K562 (cell line): ENCODE measurements at regions not wholly inside any gene's neighbourhood (a gene's known extent, or its start where the extent isn't known, plus 50 kb on each side); places are given as distances from the start of the nearest gene placed in this dataset.

Experiments
- ARID1B ChIP-seq: fragments of 450-650 bp; IDR thresholded peaks from 2 replicates; pipeline ENCODE4 v1.6.1; 2016; ENCODE audit warnings: antibody characterized with exemption, mild to moderate bottlenecking, inconsistent platforms
- ATF7 ChIP-seq: fragments of 450-650 bp; IDR thresholded peaks from 2 replicates; pipeline ENCODE4 v1.7.1; 2014; ENCODE audit warnings: mild to moderate bottlenecking, moderate library complexity
- CEBPB ChIP-seq: fragments of 450-650 bp; IDR thresholded peaks from 2 replicates; pipeline ENCODE4 v1.6.1; 2016; ENCODE audit warnings: missing genetic modification characterization, missing compliant biosample characterization
- ELF2 ChIP-seq: fragments of 250-450 bp; sonication (Bioruptor Pico); IDR thresholded peaks from 2 replicates; pipeline ENCODE4 v1.5.0; 2021; ENCODE audit warnings: mild to moderate bottlenecking
- ELK3 ChIP-seq: fragments of 450-650 bp; formaldehyde crosslinking; IDR thresholded peaks from 2 replicates; pipeline ENCODE4 v1.4.0; 2020; ENCODE audit warnings: mild to moderate bottlenecking
- ILF3 ChIP-seq: fragments of 450-650 bp; IDR thresholded peaks from 2 replicates; pipeline ENCODE4 v1.6.1; 2018; ENCODE audit warnings: antibody characterized with exemption, mild to moderate bottlenecking, moderate library complexity, borderline replicate concordance
- NFIC ChIP-seq: fragments of 450-650 bp; IDR thresholded peaks from 2 replicates; pipeline ENCODE4 v1.6.1; 2017; ENCODE audit warnings: mild to moderate bottlenecking, inconsistent platforms
- RBFOX2 ChIP-seq: fragments of 200-400 bp; formaldehyde crosslinking; IDR thresholded peaks from 2 replicates; pipeline ENCODE4 v1.6.1; 2017; ENCODE audit warnings: low read depth, mild to moderate bottlenecking, low read length, moderate library complexity
- SMARCE1 ChIP-seq: fragments of 450-650 bp; IDR thresholded peaks from 2 replicates; pipeline ENCODE4 v1.7.1; 2016; ENCODE audit warnings: mild to moderate bottlenecking
- TBL1XR1 ChIP-seq, 2 experiments: IDR thresholded peaks; 2 replicates each; pipeline ENCODE4 v1.6.1; 2012; ENCODE audit warnings: improper control_type of control experiment in 2 of 2, low read length in 2 of 2, mild to moderate bottlenecking in 1 of 2
- ZNF408 ChIP-seq: fragments of 250-450 bp; sonication (Bioruptor Pico); IDR thresholded peaks from 2 replicates; pipeline ENCODE4 v1.4.0; 2020; ENCODE audit warnings: low read depth, mild to moderate bottlenecking, moderate library complexity
- ZNF551 ChIP-seq: fragments of 250-450 bp; sonication (Bioruptor Pico); IDR thresholded peaks from 2 replicates; pipeline ENCODE4 v1.5.0; 2021; ENCODE audit warnings: mild to moderate bottlenecking, moderate library complexity
- TF ChIP-seq, protein P1 (sequence below): fragments of 450-650 bp; formaldehyde crosslinking; IDR thresholded peaks from 2 replicates; pipeline ENCODE4 v1.4.0; 2022; ENCODE audit warnings: missing genetic modification characterization
- TF ChIP-seq, protein P2 (sequence below), 2 experiments: fragments of 450-650 bp; IDR thresholded peaks; 2 replicates each; pipeline ENCODE4 v1.6.1; 2018; ENCODE audit warnings: mild to moderate bottlenecking in 2 of 2, low read depth in 1 of 2; ENCODE audit not compliant: partially characterized antibody in 2 of 2
- TF ChIP-seq, protein P3 (sequence below): sonication (generic); formaldehyde crosslinking; IDR thresholded peaks from 2 replicates; pipeline ENCODE4 v1.8.1; 2023; ENCODE audit warnings: mild to moderate bottlenecking, missing genetic modification reagents
- TF ChIP-seq, protein P4 (sequence below): IDR thresholded peaks from 2 replicates; pipeline ENCODE4 v1.6.1; 2012; ENCODE audit warnings: low read depth, low read length, improper control_type of control experiment, borderline replicate concordance

DNA sequence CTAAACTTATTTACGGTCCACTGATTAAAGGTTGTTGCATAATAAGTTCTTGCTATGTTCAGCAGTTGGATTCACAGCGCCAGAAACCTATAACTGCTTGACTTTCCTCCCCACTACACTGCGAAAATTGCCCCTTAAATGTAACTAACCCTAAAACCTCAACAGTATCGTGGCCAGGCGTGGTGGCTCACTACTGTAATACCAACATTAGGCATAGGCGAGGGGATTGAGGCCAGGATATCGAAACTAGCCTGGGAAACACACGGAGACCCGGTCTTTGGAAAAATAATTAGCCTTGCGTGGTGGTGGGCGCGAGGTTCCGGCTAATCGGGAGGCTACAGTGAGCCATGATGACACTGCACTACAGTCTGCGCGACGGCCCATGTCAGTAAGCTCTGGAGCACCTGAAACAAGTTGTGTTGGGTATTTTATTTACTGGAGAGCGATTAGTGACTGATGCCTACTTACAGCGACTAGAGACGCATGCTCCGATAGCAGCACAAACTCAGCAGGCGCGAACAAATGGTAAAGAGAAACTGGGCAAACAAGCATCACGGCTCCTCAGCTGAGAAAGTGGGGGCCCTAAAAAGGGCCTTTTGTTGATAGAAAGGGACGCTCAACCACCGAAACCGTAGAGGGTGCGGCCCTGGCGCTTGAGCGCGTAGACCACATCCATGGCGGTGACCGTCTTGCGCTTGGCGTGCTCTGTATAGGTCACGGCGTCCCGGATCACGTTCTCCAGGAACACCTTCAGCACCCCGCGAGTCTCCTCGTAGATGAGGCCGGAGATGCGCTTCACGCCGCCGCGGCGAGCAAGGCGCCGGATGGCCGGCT lies 81.4 kb downstream of the OR2B2 start (continued):
- TF ChIP-seq, protein P1, sequence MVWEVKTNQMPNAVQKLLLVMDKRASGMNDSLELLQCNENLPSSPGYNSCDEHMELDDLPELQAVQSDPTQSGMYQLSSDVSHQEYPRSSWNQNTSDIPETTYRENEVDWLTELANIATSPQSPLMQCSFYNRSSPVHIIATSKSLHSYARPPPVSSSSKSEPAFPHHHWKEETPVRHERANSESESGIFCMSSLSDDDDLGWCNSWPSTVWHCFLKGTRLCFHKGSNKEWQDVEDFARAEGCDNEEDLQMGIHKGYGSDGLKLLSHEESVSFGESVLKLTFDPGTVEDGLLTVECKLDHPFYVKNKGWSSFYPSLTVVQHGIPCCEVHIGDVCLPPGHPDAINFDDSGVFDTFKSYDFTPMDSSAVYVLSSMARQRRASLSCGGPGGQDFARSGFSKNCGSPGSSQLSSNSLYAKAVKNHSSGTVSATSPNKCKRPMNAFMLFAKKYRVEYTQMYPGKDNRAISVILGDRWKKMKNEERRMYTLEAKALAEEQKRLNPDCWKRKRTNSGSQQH = 0 out of 2 replicates have a peak, but pooled peaks have one; percentile 41
- TF ChIP-seq ATF7 (peak; percentile 43; the same call in 1 of the 2 replicates), ZNF551 (CRISPR knock-in tag) (0 out of 2 replicates have a peak, but pooled peaks have one; percentile 58), ILF3 (0 out of 2 replicates have a peak, but pooled peaks have one; percentile 71), ELK3 (CRISPR knock-in tag) (peak; percentile 76; the same call in 1 of the 2 replicates), RBFOX2 (peak; percentile 89; the same call in 1 of the 2 replicates), CEBPB (peak; percentile 83), SMARCE1 (peak; percentile 69), ELF2 (CRISPR knock-in tag) (0 out of 2 replicates have a peak, but pooled peaks have one; percentile 42), TBL1XR1 (IDR thresholded peaks at IDR 0.05; ENCODE audit: low read length in 2 of 2) (peak; percentile 41 to 45; a peak in 2 of 4 replicates), NFIC (peak; percentile 6; the same call in 1 of the 2 replicates), ARID1B (peak; percentile 21; the same call in 1 of the 2 replicates), ZNF408 (0 out of 2 replicates have a peak, but pooled peaks have one; percentile 47)
- TF ChIP-seq, protein P2, sequence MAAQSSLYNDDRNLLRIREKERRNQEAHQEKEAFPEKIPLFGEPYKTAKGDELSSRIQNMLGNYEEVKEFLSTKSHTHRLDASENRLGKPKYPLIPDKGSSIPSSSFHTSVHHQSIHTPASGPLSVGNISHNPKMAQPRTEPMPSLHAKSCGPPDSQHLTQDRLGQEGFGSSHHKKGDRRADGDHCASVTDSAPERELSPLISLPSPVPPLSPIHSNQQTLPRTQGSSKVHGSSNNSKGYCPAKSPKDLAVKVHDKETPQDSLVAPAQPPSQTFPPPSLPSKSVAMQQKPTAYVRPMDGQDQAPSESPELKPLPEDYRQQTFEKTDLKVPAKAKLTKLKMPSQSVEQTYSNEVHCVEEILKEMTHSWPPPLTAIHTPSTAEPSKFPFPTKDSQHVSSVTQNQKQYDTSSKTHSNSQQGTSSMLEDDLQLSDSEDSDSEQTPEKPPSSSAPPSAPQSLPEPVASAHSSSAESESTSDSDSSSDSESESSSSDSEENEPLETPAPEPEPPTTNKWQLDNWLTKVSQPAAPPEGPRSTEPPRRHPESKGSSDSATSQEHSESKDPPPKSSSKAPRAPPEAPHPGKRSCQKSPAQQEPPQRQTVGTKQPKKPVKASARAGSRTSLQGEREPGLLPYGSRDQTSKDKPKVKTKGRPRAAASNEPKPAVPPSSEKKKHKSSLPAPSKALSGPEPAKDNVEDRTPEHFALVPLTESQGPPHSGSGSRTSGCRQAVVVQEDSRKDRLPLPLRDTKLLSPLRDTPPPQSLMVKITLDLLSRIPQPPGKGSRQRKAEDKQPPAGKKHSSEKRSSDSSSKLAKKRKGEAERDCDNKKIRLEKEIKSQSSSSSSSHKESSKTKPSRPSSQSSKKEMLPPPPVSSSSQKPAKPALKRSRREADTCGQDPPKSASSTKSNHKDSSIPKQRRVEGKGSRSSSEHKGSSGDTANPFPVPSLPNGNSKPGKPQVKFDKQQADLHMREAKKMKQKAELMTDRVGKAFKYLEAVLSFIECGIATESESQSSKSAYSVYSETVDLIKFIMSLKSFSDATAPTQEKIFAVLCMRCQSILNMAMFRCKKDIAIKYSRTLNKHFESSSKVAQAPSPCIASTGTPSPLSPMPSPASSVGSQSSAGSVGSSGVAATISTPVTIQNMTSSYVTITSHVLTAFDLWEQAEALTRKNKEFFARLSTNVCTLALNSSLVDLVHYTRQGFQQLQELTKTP (IDR thresholded peaks at IDR 0.05; ENCODE audit: low read depth in 1 of 2, partially characterized antibody in 2 of 2) = peak; percentile 74 to 83
- TF ChIP-seq, protein P3, sequence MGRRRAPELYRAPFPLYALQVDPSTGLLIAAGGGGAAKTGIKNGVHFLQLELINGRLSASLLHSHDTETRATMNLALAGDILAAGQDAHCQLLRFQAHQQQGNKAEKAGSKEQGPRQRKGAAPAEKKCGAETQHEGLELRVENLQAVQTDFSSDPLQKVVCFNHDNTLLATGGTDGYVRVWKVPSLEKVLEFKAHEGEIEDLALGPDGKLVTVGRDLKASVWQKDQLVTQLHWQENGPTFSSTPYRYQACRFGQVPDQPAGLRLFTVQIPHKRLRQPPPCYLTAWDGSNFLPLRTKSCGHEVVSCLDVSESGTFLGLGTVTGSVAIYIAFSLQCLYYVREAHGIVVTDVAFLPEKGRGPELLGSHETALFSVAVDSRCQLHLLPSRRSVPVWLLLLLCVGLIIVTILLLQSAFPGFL (CRISPR knock-in tag) = peak; percentile 88; the same call in 1 of the 2 replicates
- TF ChIP-seq, protein P4, sequence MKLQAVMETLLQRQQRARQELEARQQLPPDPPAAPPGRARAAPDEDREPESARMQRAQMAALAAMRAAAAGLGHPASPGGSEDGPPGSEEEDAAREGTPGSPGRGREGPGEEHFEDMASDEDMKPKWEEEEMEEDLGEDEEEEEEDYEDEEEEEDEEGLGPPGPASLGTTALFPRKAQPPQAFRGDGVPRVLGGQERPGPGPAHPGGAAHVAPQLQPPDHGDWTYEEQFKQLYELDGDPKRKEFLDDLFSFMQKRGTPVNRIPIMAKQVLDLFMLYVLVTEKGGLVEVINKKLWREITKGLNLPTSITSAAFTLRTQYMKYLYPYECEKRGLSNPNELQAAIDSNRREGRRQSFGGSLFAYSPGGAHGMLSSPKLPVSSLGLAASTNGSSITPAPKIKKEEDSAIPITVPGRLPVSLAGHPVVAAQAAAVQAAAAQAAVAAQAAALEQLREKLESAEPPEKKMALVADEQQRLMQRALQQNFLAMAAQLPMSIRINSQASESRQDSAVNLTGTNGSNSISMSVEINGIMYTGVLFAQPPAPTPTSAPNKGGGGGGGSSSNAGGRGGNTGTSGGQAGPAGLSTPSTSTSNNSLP = peak; percentile 15; the same call in 1 of the 2 replicates
